Endothelial cell (in vitro differentiated cells): ENCODE measurements at regions not wholly inside any gene's neighbourhood (a gene's known extent, or its start where the extent isn't known, plus 50 kb on each side); places are given as distances from the start of the nearest gene placed in this dataset.

Experiments
- DNase-seq: peaks from one replicate; pipeline ENCODE4 v3.0.0; 2021; ENCODE audit warnings: low spot score
- H3K27ac Mint-ChIP-seq: one replicate; pipeline ENCODE4 v1.8.0; 2021; ENCODE audit warnings: mixed read lengths, inconsistent platforms; ENCODE audit not compliant: unreplicated experiment
- H3K27me3 Mint-ChIP-seq: one replicate; pipeline ENCODE4 v1.8.0; 2021; ENCODE audit warnings: mild to moderate bottlenecking, moderate library complexity, mixed read lengths, inconsistent platforms; ENCODE audit not compliant: unreplicated experiment
- H3K36me3 Mint-ChIP-seq: one replicate; pipeline ENCODE4 v1.8.0; 2021; ENCODE audit warnings: mild to moderate bottlenecking, low read depth, mixed read lengths, inconsistent platforms; ENCODE audit not compliant: unreplicated experiment
- H3K4me1 Mint-ChIP-seq: one replicate; pipeline ENCODE4 v1.8.0; 2021; ENCODE audit warnings: mild to moderate bottlenecking, mixed read lengths, inconsistent platforms; ENCODE audit not compliant: unreplicated experiment
- H3K4me3 Mint-ChIP-seq: one replicate; pipeline ENCODE4 v1.8.0; 2021; ENCODE audit warnings: mild to moderate bottlenecking, mixed read lengths, inconsistent platforms; ENCODE audit not compliant: unreplicated experiment
- H3K9me3 Mint-ChIP-seq: one replicate; pipeline ENCODE4 v1.8.0; 2021; ENCODE audit warnings: mixed read lengths, inconsistent platforms; ENCODE audit not compliant: unreplicated experiment
- TF ChIP-seq, protein P1 (sequence below): fragments of 200-600 bp; sonication (generic); IDR thresholded peaks from one replicate; pipeline ENCODE4 v1.5.0; 2021; ENCODE audit warnings: antibody characterized with exemption; ENCODE audit not compliant: unreplicated experiment

- H3K4me1 Mint-ChIP-seq: peaks cover 6% of the 10 kb centered on the region
- TF ChIP-seq, protein P1, sequence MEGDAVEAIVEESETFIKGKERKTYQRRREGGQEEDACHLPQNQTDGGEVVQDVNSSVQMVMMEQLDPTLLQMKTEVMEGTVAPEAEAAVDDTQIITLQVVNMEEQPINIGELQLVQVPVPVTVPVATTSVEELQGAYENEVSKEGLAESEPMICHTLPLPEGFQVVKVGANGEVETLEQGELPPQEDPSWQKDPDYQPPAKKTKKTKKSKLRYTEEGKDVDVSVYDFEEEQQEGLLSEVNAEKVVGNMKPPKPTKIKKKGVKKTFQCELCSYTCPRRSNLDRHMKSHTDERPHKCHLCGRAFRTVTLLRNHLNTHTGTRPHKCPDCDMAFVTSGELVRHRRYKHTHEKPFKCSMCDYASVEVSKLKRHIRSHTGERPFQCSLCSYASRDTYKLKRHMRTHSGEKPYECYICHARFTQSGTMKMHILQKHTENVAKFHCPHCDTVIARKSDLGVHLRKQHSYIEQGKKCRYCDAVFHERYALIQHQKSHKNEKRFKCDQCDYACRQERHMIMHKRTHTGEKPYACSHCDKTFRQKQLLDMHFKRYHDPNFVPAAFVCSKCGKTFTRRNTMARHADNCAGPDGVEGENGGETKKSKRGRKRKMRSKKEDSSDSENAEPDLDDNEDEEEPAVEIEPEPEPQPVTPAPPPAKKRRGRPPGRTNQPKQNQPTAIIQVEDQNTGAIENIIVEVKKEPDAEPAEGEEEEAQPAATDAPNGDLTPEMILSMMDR: no peak
- H3K27me3 Mint-ChIP-seq: peaks cover 2% of the 10 kb centered on the region
- DNase-seq: no peak
- H3K27ac Mint-ChIP-seq: no peak overlapping the region
- no peaks in the 10 kb centered on the region for H3K9me3 Mint-ChIP-seq
- H3K36me3 Mint-ChIP-seq: peaks cover 5% of the 10 kb centered on the region
- H3K4me3 Mint-ChIP-seq: no peak overlapping the region
These were observed 56.8 kb upstream of the CPEB4 start for GRCh38 chr5:173831196-173831914.

- Mint-ChIP-seq H3K36me3 (peaks cover 5% of the 10 kb centered on the region), H3K4me3 (no peak overlapping the region), H3K4me1 (peaks cover 6% of the 10 kb centered on the region), H3K9me3 (no peaks in the 10 kb centered on the region), H3K27ac (no peak overlapping the region), H3K27me3 (peaks cover 2% of the 10 kb centered on the region)
- TF ChIP-seq, protein P1: no peak
- DNase-seq: no peak
These were observed 55.8 kb upstream of the CPEB4 start for GRCh38 chr5:173832386-173832785.

DNA sequence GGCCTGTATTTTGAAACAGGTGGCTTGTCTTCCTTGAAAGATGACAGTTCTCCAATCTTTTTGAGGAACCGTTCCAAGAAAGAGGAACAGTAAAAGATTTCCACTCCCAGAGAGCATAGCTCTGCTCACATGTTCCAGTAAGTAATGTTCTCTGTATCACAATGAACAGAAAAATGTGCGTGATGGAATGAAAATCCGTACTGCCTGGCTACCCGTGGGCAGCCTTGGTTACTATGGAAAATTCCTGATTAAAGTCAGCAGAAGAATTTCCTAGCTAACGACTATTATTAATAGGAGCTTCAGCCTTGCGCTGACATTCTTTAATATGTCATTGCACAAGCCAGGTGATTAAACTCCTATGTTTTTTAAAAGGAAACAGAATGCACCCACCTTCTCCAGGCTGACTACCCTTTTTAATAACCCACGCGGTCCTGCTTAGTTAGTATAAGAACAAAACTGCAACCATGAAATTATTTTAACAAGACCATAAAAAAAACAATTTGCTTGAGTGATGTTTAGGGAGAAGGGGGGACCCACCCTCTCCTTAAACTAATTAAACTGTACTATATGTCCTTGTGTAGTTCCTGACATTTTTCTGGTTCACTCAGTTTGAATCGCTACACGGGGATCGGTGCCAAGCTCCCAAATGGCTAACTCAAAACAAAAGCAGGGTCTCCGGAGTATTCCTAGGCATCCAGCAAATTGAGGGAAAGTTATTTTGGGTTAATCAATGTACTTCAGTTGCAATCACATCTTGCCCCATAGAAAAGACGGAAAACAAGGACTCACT lies 54.8 kb upstream of the CPEB4 start:
- H3K4me1 Mint-ChIP-seq: peaks cover 6% of the 10 kb centered on the region
- TF ChIP-seq, protein P1: no peak
- no peak overlapping the region for H3K4me3 Mint-ChIP-seq
- no peaks in the 10 kb centered on the region for H3K36me3 Mint-ChIP-seq
- H3K27ac Mint-ChIP-seq: no peak overlapping the region
- H3K9me3 Mint-ChIP-seq: no peaks in the 10 kb centered on the region
- no peak for DNase-seq
- no peaks in the 10 kb centered on the region for H3K27me3 Mint-ChIP-seq

DNA sequence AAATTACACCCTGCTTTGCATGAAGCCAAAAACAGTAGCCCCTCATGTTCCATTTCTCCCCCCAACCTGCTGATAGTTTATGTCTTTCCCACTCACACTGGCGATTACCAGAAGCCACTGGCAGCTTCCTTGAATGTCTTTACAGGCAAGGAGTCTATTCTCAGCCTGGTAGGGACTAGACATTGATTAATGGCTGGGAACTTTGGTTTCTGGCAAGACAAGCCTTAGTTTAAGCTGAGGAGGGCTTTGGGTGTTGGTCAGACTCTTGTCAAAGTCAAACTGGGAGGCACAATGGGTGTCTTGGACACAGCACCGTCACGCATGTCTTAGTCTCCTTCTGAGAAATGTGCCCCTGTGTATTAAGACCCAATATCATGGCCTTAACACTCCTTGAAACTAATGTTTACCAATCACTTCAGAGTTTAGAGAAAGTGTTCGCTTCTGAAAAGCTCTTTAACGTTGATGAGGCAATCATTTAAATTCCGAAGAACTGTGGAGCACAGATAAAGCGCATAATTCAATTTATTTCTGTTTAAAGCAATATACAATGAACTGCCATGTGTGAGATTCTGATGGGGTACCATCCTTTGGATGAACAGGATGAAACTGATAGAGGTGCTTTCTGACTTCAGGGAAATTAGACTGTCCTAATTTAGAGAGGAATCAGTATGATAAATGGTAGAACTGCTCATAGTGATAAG lies 53.9 kb upstream of the CPEB4 start:
- no peaks in the 10 kb centered on the region for H3K9me3 Mint-ChIP-seq
- TF ChIP-seq, protein P1: no peak
- H3K4me1 Mint-ChIP-seq: peaks cover 6% of the 10 kb centered on the region
- no peak for DNase-seq
- H3K4me3 Mint-ChIP-seq: no peak overlapping the region
- H3K36me3 Mint-ChIP-seq: no peaks in the 10 kb centered on the region
- H3K27me3 Mint-ChIP-seq: no peaks in the 10 kb centered on the region
- H3K27ac Mint-ChIP-seq: no peak overlapping the region
